Esophagus muscularis mucosa (tissue), 3 donors: ENCODE measurements at regions not wholly inside any gene's neighbourhood (a gene's known extent, or its start where the extent isn't known, plus 50 kb on each side); places are given as distances from the start of the nearest gene placed in this dataset.

Experiments used
- CTCF ChIP-seq, 3 experiments: fragments of 200-600 bp in 2 of 3; fragments of 450-650 bp in 1 of 3; sonication (generic) in 2 of 3; IDR thresholded peaks; one replicate each; pipeline ENCODE4 v1.5.1; 2017 to 2019; ENCODE audit warnings: antibody characterized with exemption in 3 of 3, mild to moderate bottlenecking in 2 of 3, moderate library complexity in 1 of 3
- POLR2A ChIP-seq: fragments of 450-650 bp; IDR thresholded peaks from one replicate; pipeline ENCODE4 v1.6.1; 2017; ENCODE audit warnings: antibody characterized with exemption, moderate library complexity, mild to moderate bottlenecking, low read depth

- no peak for TF ChIP-seq POLR2A
- no peak for TF ChIP-seq CTCF (IDR thresholded peaks at IDR 0.05)
These were observed 343.5 kb downstream of the PLK2 start for GRCh38 chr5:58116346-58116745.
